IPS-NIHi11 (cell line): ENCODE measurements at regions not wholly inside any gene's neighbourhood (a gene's known extent, or its start where the extent isn't known, plus 50 kb on each side); places are given as distances from the start of the nearest gene placed in this dataset.
"Not testable (repeated sequence)": the region's sequence is repeated elsewhere in the genome, so short reads cannot be mapped to it uniquely, and the experiment has no call there.

Experiments
- DNase-seq: peaks from one replicate; pipeline ENCODE4 v3.0.0; 2012; ENCODE audit warnings: mixed read lengths, low spot score

GRCh38 chr10:93221521-93221920 lies 147.8 kb downstream of the CYP26A1 start:
- DNase-seq, result no peak

- DNase-seq, result no peak
These were observed 148.6 kb downstream of the CYP26A1 start for GRCh38 chr10:93222211-93222754.

- no peak for DNase-seq
These were observed 149.2 kb downstream of the CYP26A1 start for GRCh38 chr10:93222876-93223275.

GRCh38 chr10:93223336-93223735 lies 149.6 kb downstream of the CYP26A1 start:
- DNase-seq, result no peak

GRCh38 chr10:93224005-93224779 lies 150.5 kb downstream of the CYP26A1 start:
- no peak for DNase-seq

- no peak for DNase-seq
These were observed 152.2 kb downstream of the CYP26A1 start for GRCh38 chr10:93225938-93226337.

- DNase-seq, result no peak
These were observed 152.9 kb downstream of the CYP26A1 start for GRCh38 chr10:93226619-93227018.

- DNase-seq, result not testable (repeated sequence)
These were observed 156.9 kb downstream of the CYP26A1 start for GRCh38 chr10:93230596-93230995.

- not testable (repeated sequence) for DNase-seq
These were observed 158.5 kb downstream of the CYP26A1 start for GRCh38 chr10:93232159-93232558.

- not testable (repeated sequence) for DNase-seq
These were observed 161.2 kb downstream of the CYP26A1 start for GRCh38 chr10:93234940-93235339.

GRCh38 chr10:93235686-93236085 lies 162.0 kb downstream of the CYP26A1 start:
- no peak for DNase-seq

- DNase-seq, result no peak
These were observed 162.8 kb downstream of the CYP26A1 start for GRCh38 chr10:93236393-93237040.

GRCh38 chr10:93245147-93245546 lies 171.5 kb downstream of the CYP26A1 start:
- DNase-seq, result no peak

GRCh38 chr10:93245779-93246178 lies 172.1 kb downstream of the CYP26A1 start:
- DNase-seq, result no peak

- DNase-seq, result no peak
These were observed 175.0 kb downstream of the CYP26A1 start for GRCh38 chr10:93248583-93249227.

- no peak for DNase-seq
These were observed 176.3 kb downstream of the CYP26A1 start for GRCh38 chr10:93250010-93250409.

- DNase-seq, result no peak
These were observed 180.6 kb downstream of the CYP26A1 start for GRCh38 chr10:93254180-93254853.

- no peak for DNase-seq
These were observed 181.9 kb downstream of the CYP26A1 start for GRCh38 chr10:93255546-93255945.
